Activated B cell treated with CpG ODN at 0.5 μM for 24 hours (primary cell): ENCODE measurements at regions not wholly inside any gene's neighbourhood (a gene's known extent, or its start where the extent isn't known, plus 50 kb on each side); places are given as distances from the start of the nearest gene placed in this dataset.

Source experiments
- ATAC-seq: fragments of 200-7000 bp; cut with Tn5 transposase; one replicate; pipeline ENCODE4 v1.10.0; 2021; ENCODE audit warnings: low read depth, mild to moderate bottlenecking, moderate library complexity
- CTCF ChIA-PET: fragments of 350-600 bp; sonication (Branson Sonifier 250); formaldehyde crosslinking; loops from one replicate; lab custom pipeline; 2021; ENCODE audit warnings: antibody characterized with exemption; lab: Charles Lee
- POLR2A ChIA-PET: fragments of 350-600 bp; sonication (Branson Sonifier 250); formaldehyde crosslinking; loops from one replicate; lab custom pipeline; 2021; ENCODE audit warnings: antibody characterized with exemption; lab: Charles Lee
- DNase-seq: peaks from one replicate; pipeline ENCODE4 v3.0.0; 2022
- H3K27ac Mint-ChIP-seq: one replicate; pipeline ENCODE4 v1.8.0; 2020; ENCODE audit warnings: mixed read lengths
- H3K27me3 Mint-ChIP-seq: one replicate; pipeline ENCODE4 v1.8.0; 2021; ENCODE audit warnings: mixed read lengths
- H3K36me3 Mint-ChIP-seq: one replicate; pipeline ENCODE4 v1.8.0; 2021; ENCODE audit warnings: low read depth, mixed read lengths
- H3K4me1 Mint-ChIP-seq: one replicate; pipeline ENCODE4 v1.8.0; 2021; ENCODE audit warnings: mixed read lengths
- H3K4me3 Mint-ChIP-seq: one replicate; pipeline ENCODE4 v1.8.0; 2020; ENCODE audit warnings: mild to moderate bottlenecking, mixed read lengths
- H3K9me3 Mint-ChIP-seq: one replicate; pipeline ENCODE4 v1.8.0; 2020; ENCODE audit warnings: mixed read lengths
- intact Hi-C: fragments of 100-400 bp; cut with micrococcal nuclease; formaldehyde crosslinking; loops from one replicate; pipeline ENCODE4 v1.15.1; 2024
- TF ChIP-seq, protein P1 (sequence below): fragments of 200-600 bp; IDR thresholded peaks from one replicate; pipeline ENCODE4 v1.8.0; 2022; ENCODE audit warnings: antibody characterized with exemption, mild to moderate bottlenecking

DNA sequence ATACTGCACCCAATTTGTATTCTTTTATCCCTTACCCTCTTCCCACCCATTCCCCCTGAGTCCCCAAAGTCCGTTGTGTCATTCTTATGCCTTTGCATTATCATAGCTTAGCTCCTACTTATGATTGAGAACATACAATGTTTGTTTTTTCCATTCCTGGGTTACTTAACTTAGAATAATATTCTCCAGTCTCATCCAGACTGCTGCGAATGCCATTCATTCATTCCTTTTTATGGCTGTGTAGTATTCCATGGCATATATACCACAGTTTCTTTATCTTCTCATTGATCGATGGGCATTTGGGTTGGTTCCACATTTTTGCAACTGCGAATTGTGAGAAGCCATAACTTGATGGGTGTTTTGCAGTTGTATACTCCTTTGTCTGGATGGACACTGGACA is 62.8 kb downstream of the FHIP1A start:
- Mint-ChIP-seq H3K4me1 (no peaks in the 10 kb centered on the region), H3K27me3 (peaks cover 5% of the 10 kb centered on the region), H3K36me3 (no peaks in the 10 kb centered on the region), H3K4me3 (no peak overlapping the region), H3K9me3 (no peaks in the 10 kb centered on the region), H3K27ac (no peak overlapping the region)
- ChIA-PET POLR2A (no interaction called here), CTCF (no interaction called here)
- ATAC-seq: no peak
- DNase-seq: no peak
- intact Hi-C loops: no loop called here
- TF ChIP-seq, protein P1, sequence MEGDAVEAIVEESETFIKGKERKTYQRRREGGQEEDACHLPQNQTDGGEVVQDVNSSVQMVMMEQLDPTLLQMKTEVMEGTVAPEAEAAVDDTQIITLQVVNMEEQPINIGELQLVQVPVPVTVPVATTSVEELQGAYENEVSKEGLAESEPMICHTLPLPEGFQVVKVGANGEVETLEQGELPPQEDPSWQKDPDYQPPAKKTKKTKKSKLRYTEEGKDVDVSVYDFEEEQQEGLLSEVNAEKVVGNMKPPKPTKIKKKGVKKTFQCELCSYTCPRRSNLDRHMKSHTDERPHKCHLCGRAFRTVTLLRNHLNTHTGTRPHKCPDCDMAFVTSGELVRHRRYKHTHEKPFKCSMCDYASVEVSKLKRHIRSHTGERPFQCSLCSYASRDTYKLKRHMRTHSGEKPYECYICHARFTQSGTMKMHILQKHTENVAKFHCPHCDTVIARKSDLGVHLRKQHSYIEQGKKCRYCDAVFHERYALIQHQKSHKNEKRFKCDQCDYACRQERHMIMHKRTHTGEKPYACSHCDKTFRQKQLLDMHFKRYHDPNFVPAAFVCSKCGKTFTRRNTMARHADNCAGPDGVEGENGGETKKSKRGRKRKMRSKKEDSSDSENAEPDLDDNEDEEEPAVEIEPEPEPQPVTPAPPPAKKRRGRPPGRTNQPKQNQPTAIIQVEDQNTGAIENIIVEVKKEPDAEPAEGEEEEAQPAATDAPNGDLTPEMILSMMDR: no peak

DNA sequence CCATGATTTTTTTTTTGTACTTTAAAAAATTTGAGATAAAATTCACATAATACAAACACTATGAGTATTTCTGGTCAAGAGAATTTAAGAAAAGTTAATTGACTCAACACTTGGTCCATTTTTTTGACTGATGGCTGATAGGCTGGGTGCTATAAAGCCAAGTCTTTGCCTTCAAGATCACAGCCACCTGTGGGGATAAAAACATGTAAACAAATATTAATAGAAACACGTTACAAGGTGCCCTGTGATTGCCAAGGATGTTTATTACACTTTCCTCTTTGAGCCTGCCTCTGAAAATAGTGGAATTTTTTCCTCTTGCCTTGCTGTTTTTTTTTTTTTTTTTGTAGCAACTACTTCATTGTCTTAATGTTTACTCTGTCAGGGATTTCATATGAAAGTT is 63.3 kb downstream of the FHIP1A start:
- DNase-seq (no peak), ATAC-seq (no peak)
- TF ChIP-seq, protein P1: no peak
- ChIA-PET POLR2A (no interaction called here), CTCF (no interaction called here)
- Mint-ChIP-seq H3K27ac (no peak overlapping the region), H3K36me3 (no peaks in the 10 kb centered on the region), H3K4me1 (no peaks in the 10 kb centered on the region), H3K9me3 (no peaks in the 10 kb centered on the region), H3K4me3 (no peak overlapping the region), H3K27me3 (peaks cover 5% of the 10 kb centered on the region)
- intact Hi-C loops: no loop called here

DNA sequence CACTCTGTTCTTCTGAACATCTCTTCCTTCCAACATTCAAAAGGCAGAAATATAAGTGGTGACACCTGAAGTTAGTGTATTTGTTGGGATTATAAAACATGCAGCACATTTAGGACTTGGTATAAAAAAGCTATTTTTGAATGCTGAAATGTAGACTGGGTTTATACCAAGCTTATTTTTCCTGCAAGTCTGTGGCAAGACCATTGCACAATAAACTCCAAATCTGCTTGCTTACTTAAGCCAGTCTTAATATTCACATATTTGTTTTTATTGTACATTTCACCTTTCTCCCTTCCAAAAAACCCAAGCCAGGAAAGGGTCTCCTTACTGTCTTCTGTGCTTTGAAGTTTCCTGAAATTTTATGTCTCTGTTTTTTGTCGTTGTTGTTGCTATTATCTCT is 63.7 kb downstream of the FHIP1A start:
- no peak overlapping the region for H3K27ac Mint-ChIP-seq
- H3K9me3 Mint-ChIP-seq: no peaks in the 10 kb centered on the region
- ATAC-seq: no peak

DNA sequence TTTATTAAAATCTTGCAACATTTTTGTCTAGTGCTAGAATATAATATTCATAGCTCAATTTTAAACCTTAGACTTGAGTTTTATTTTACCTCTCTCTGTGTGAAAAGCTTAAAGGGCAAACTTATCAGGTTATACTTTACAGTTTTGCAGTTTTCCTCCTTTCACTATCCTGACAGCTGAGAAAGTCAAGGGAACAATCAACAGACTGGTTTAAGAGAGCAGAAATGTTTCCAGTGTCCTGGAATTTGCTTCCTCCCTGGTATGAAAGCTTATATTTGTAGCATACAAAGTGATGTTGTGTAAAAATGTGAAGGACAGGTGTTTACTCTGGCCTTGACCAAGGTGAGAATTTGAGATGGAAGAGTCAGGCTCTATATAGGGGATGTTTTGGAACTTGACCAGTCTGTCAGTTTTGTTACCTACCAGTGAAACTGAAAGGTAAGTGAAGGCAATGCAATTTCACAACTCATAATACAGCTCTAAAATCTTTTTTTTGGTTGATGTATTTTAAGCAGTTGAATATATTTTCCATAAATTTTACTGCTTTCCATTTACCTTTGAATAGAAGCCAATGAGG is 64.6 kb downstream of the FHIP1A start:
- intact Hi-C loops: no loop called here
- POLR2A ChIA-PET: no interaction called here
- TF ChIP-seq, protein P1: no peak
- H3K4me3 Mint-ChIP-seq: no peak overlapping the region
- DNase-seq: no peak
- H3K36me3 Mint-ChIP-seq: no peaks in the 10 kb centered on the region
- no peak for ATAC-seq
- H3K9me3 Mint-ChIP-seq: no peaks in the 10 kb centered on the region
- CTCF ChIA-PET: no interaction called here
- no peaks in the 10 kb centered on the region for H3K4me1 Mint-ChIP-seq
- peaks cover 5% of the 10 kb centered on the region for H3K27me3 Mint-ChIP-seq
- H3K27ac Mint-ChIP-seq: no peak overlapping the region

More for the DNA sequence above, 63.7 kb downstream of the FHIP1A start:
- intact Hi-C loops: no loop called here
- CTCF ChIA-PET: no interaction called here
- POLR2A ChIA-PET: no interaction called here
- Mint-ChIP-seq H3K27me3 (peaks cover 5% of the 10 kb centered on the region), H3K4me1 (no peaks in the 10 kb centered on the region), H3K36me3 (no peaks in the 10 kb centered on the region), H3K4me3 (no peak overlapping the region)
- no peak for DNase-seq
- TF ChIP-seq, protein P1: no peak

DNA sequence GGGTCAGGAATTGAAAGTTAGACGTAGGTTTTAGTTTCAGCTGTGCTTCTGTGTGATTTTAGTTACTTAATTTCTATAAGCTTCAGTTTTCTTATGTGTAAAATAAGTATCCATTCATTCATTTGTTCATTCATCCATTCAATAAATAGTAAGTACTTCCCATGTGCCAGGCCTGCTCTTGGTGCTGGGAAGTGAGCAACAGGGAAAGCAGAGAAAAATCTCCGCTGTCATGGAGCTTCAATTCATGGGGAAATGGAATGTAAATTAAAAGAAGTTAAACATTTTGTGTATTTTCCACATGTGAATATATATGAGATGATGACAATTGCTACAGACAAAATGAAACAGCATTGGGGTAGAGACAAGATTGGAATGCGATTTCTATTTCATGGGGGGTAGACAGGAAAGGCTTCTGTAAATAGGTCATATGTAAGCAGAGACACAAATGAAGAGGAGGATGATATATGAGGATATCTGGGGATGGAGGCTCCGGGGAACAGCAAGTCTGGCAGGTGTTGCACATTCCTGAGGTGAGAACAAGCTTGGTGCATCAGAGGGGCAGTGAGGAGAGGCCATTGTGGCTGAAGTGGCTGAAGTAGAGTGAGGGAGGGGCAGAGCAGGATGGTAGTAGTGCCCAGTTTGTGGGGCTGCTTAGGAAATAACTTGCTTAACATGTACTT is 66.2 kb downstream of the FHIP1A start:
- TF ChIP-seq, protein P1: no peak
- H3K4me1 Mint-ChIP-seq: no peaks in the 10 kb centered on the region
- intact Hi-C loops: no loop called here
- H3K27me3 Mint-ChIP-seq: peaks cover 7% of the 10 kb centered on the region
- H3K36me3 Mint-ChIP-seq: no peaks in the 10 kb centered on the region
- H3K4me3 Mint-ChIP-seq: no peak overlapping the region
- H3K9me3 Mint-ChIP-seq: no peaks in the 10 kb centered on the region
- no peak overlapping the region for H3K27ac Mint-ChIP-seq
- ChIA-PET POLR2A (no interaction called here), CTCF (no interaction called here)
- no peak for DNase-seq
- ATAC-seq: no peak
